ENCODE measurements at regions not wholly inside any gene's neighbourhood (a gene's known extent, or its start where the extent isn't known, plus 50 kb on each side); places are given as distances from the start of the nearest gene placed in this dataset.

DNA sequence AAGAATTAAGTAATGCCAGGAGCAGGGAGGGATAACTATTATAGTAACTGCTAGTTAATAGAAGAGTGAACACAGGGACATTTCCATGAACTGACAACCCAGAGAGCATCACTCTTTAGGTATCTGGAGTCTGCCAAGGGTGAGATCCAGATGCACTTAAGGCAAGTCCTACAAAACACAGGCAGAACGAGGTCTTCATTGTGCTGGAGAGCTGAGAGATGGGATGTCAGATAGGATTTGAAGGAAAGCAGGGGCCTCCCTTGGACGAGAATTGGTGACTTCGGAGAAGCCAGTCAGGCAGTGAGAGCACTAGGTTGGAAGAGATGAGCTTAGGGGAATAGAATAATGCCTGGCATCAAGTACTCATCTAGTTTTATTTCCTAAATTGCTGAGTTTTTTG, 684.5 kb downstream of the GATA3 start:
- no peak overlapping the region for H3K18ac ChIP-seq (ENCODE audit: low read length)
- WGBS (ENCODE audit: extremely low coverage, insufficient coverage, low lambda C conversion rate), result no CpG with 5 or more reads among the region's 3 CpGs

DNA sequence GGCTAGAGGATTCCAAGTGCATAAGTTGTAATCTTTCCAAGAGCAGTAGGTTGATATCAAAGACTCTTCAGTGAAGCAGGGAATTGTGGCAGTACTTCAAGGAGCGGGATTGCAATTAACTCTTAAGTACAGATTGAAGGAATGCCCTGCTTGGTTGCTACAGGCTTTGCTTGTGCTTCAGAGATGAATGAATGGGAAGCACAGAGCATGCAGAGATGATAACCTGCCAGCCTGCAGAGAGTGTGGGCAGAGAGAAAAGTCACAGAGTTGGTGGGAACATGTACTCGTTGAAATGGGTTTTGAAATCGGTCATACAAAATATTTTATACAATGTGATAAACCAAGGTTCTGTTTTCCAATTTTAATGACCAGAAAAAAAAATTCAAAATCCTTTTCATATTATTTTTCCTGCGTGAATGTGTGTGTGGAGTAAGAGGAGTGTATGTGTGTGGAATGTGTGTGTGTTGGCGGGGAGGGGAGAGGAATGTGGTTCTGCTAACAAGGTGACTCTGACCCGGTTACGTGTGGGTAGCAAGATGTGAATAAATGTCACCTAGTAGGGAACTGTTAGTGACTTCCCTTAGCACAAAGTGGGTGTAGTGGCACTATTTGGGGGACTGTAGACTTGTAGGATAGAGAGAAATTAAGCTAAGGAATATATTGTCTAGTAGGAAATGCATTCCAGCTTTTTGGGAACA, 697.8 kb downstream of the GATA3 start:
- no peaks in the 10 kb centered on the region for H3K36me3 ChIP-seq (ENCODE audit: control insufficient read depth, insufficient read depth, low read length)
- H3K79me2 ChIP-seq (ENCODE audit: control insufficient read depth, insufficient read depth, low read length), result no peaks in the 10 kb centered on the region
- H3K79me1 ChIP-seq (ENCODE audit: low read length), result no peaks in the 10 kb centered on the region
- DNase-seq, result peak; percentile 25
- H2BK5ac ChIP-seq (ENCODE audit: low read length), result no peak overlapping the region
- H3K4me3 ChIP-seq (ENCODE audit: low read length), result no peak overlapping the region
- H3K4ac ChIP-seq (ENCODE audit: low read depth, low read length), result no peak overlapping the region
- H4K5ac ChIP-seq (ENCODE audit: low read length), result no peak overlapping the region
- H3K56ac ChIP-seq (ENCODE audit: low read length), result no peak overlapping the region
- H4K8ac ChIP-seq (ENCODE audit: low read depth, low read length), result no peak overlapping the region
- H3K18ac ChIP-seq (ENCODE audit: low read length), result no peak overlapping the region
- H2BK15ac ChIP-seq (replicated peaks; ENCODE audit: low read depth), result no peak overlapping the region
- WGBS (ENCODE audit: extremely low coverage, insufficient coverage, low lambda C conversion rate), result 100% methylated on average over 2 of the region's 7 CpGs
- H3K4me1 ChIP-seq (ENCODE audit: control insufficient read depth, low read depth, low read length), result no peaks in the 10 kb centered on the region
- H3K27me3 ChIP-seq (ENCODE audit: insufficient read depth, low read length, poor library complexity), result no peaks in the 10 kb centered on the region
- H3K27ac ChIP-seq (ENCODE audit: low read depth, low read length), result no peak overlapping the region
- no peak overlapping the region for H2BK120ac ChIP-seq (ENCODE audit: low read depth, low read length)
- H3K23ac ChIP-seq (ENCODE audit: low read length), result no peak overlapping the region
- H3K4me2 ChIP-seq (ENCODE audit: low read length), result no peak overlapping the region
- H2AK5ac ChIP-seq (ENCODE audit: low read length), result no peak overlapping the region
- H3K9ac ChIP-seq (ENCODE audit: low read length), result no peak overlapping the region

More for the DNA sequence above, 684.5 kb downstream of the GATA3 start:
- Histone ChIP-seq H2BK5ac (ENCODE audit: low read length) (no peak overlapping the region), H3K56ac (ENCODE audit: low read length) (no peak overlapping the region), H3K9ac (ENCODE audit: low read length) (no peak overlapping the region), H3K36me3 (ENCODE audit: control insufficient read depth, insufficient read depth, low read length) (no peaks in the 10 kb centered on the region), H3K4me2 (ENCODE audit: low read length) (no peak overlapping the region), H3K4ac (ENCODE audit: low read depth, low read length) (no peak overlapping the region), H3K23ac (ENCODE audit: low read length) (no peak overlapping the region), H2BK15ac (replicated peaks; ENCODE audit: low read depth) (no peak overlapping the region), H4K5ac (ENCODE audit: low read length) (no peak overlapping the region), H3K27ac (ENCODE audit: low read depth, low read length) (no peak overlapping the region), H2BK120ac (ENCODE audit: low read depth, low read length) (no peak overlapping the region), H2AK5ac (ENCODE audit: low read length) (no peak overlapping the region), H4K8ac (ENCODE audit: low read depth, low read length) (no peak overlapping the region), H3K4me1 (ENCODE audit: control insufficient read depth, low read depth, low read length) (no peaks in the 10 kb centered on the region), H3K79me2 (ENCODE audit: control insufficient read depth, insufficient read depth, low read length) (no peaks in the 10 kb centered on the region), H3K27me3 (ENCODE audit: insufficient read depth, low read length, poor library complexity) (no peaks in the 10 kb centered on the region), H3K79me1 (ENCODE audit: low read length) (no peaks in the 10 kb centered on the region), H3K4me3 (ENCODE audit: low read length) (no peak overlapping the region)
- DNase-seq, result peak; percentile 5

DNA sequence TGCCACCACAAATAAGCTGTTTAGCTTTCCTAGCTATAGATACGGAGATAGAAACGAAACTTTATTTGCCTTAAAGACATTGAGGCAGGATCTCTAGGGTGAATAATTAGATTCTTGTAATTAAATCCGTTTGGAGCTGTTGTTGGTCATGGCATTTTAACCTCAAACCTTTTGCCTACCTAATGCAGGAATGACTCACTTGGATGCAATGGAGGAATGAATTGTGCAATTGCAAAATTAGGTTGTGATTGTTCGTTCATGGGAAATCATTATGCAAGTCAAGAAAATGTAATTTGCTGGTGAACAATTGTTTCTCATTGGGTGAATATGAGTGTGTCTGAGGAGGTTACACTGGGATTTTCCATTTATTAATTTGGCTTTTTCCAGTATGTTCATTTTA, 703.5 kb downstream of the GATA3 start:
- Histone ChIP-seq H3K79me1 (ENCODE audit: low read length) (no peaks in the 10 kb centered on the region), H3K27ac (ENCODE audit: low read depth, low read length) (no peak overlapping the region), H3K27me3 (ENCODE audit: insufficient read depth, low read length, poor library complexity) (no peaks in the 10 kb centered on the region), H3K56ac (ENCODE audit: low read length) (no peak overlapping the region), H2BK15ac (replicated peaks; ENCODE audit: low read depth) (no peak overlapping the region), H4K5ac (ENCODE audit: low read length) (no peak overlapping the region), H3K4ac (ENCODE audit: low read depth, low read length) (no peak overlapping the region), H3K23ac (ENCODE audit: low read length) (no peak overlapping the region), H3K79me2 (ENCODE audit: control insufficient read depth, insufficient read depth, low read length) (no peaks in the 10 kb centered on the region), H3K36me3 (ENCODE audit: control insufficient read depth, insufficient read depth, low read length) (no peaks in the 10 kb centered on the region), H3K4me3 (ENCODE audit: low read length) (no peak overlapping the region), H3K4me2 (ENCODE audit: low read length) (no peak overlapping the region), H3K9ac (ENCODE audit: low read length) (no peak overlapping the region), H2BK120ac (ENCODE audit: low read depth, low read length) (no peak overlapping the region), H4K8ac (ENCODE audit: low read depth, low read length) (no peak overlapping the region), H2BK5ac (ENCODE audit: low read length) (no peak overlapping the region), H3K18ac (ENCODE audit: low read length) (no peak overlapping the region), H3K4me1 (ENCODE audit: control insufficient read depth, low read depth, low read length) (no peaks in the 10 kb centered on the region), H2AK5ac (ENCODE audit: low read length) (no peak overlapping the region)
- DNase-seq, result no peak
- WGBS (ENCODE audit: extremely low coverage, insufficient coverage, low lambda C conversion rate), result no CpG with 5 or more reads among the region's 4 CpGs

DNA sequence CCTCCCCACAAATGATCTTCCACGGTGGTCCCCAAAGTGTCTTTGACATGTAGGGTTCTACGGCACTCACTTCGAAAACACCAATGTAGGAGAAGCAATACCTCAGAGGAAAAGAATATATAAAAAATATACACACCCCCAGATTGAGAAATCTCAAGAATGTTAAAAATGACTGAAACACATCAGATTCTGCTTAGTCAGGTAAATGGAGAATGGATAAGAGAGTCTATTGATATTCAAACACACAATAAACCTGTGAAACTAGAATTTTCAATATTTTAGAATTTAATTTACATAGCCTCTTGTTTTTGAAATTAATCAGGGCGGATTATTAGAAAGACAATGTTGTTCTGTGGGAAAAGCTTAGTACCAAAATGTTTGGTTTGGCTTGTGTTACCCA, 712.4 kb downstream of the GATA3 start:
- no peak for DNase-seq
- WGBS (ENCODE audit: extremely low coverage, insufficient coverage, low lambda C conversion rate), result no CpG with 5 or more reads among the region's 4 CpGs
- H3K27ac ChIP-seq (ENCODE audit: low read depth, low read length), result no peak overlapping the region

DNA sequence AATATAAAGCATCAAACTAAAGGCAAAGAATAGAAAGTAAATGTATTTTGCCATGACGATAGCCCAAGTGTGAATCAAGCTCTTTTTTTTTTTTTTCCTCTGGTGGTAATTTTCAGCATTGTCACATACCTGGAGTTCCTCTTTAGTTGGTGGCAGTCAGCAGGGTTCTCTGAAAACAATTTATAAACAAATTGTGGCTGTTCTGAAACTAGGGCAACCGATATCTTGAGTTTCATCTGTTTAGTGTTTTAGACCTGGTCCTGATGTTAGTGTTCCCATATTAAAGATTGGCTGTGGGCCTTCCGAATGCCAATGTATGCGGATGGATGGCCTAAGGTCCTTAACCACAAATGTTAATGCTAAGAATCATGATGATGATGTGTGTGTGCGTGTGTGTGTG, 713.1 kb downstream of the GATA3 start:
- Histone ChIP-seq H3K27ac (ENCODE audit: low read depth, low read length) (no peak overlapping the region), H3K18ac (ENCODE audit: low read length) (no peak overlapping the region), H2BK15ac (replicated peaks; ENCODE audit: low read depth) (no peak overlapping the region), H3K4ac (ENCODE audit: low read depth, low read length) (no peak overlapping the region), H3K4me3 (ENCODE audit: low read length) (no peak overlapping the region), H3K4me1 (ENCODE audit: control insufficient read depth, low read depth, low read length) (no peaks in the 10 kb centered on the region), H3K27me3 (ENCODE audit: insufficient read depth, low read length, poor library complexity) (no peaks in the 10 kb centered on the region), H3K79me1 (ENCODE audit: low read length) (no peaks in the 10 kb centered on the region), H2BK120ac (ENCODE audit: low read depth, low read length) (no peak overlapping the region), H3K9ac (ENCODE audit: low read length) (no peak overlapping the region), H3K56ac (ENCODE audit: low read length) (no peak overlapping the region), H3K36me3 (ENCODE audit: control insufficient read depth, insufficient read depth, low read length) (no peaks in the 10 kb centered on the region), H4K5ac (ENCODE audit: low read length) (no peak overlapping the region), H3K23ac (ENCODE audit: low read length) (no peak overlapping the region), H2AK5ac (ENCODE audit: low read length) (no peak overlapping the region), H4K8ac (ENCODE audit: low read depth, low read length) (no peak overlapping the region), H3K79me2 (ENCODE audit: control insufficient read depth, insufficient read depth, low read length) (no peaks in the 10 kb centered on the region), H2BK5ac (ENCODE audit: low read length) (no peak overlapping the region), H3K4me2 (ENCODE audit: low read length) (no peak overlapping the region)
- no CpG with 5 or more reads among the region's 5 CpGs for whole genome bisulfite sequencing (ENCODE audit: extremely low coverage, insufficient coverage, low lambda C conversion rate)
- DNase-seq, result peak; percentile 56

More for the DNA sequence above, 712.4 kb downstream of the GATA3 start:
- Histone ChIP-seq H3K4me2 (ENCODE audit: low read length) (no peak overlapping the region), H3K56ac (ENCODE audit: low read length) (no peak overlapping the region), H3K79me2 (ENCODE audit: control insufficient read depth, insufficient read depth, low read length) (no peaks in the 10 kb centered on the region), H3K9ac (ENCODE audit: low read length) (no peak overlapping the region), H3K4ac (ENCODE audit: low read depth, low read length) (no peak overlapping the region), H3K18ac (ENCODE audit: low read length) (peak overlapping the region; percentile 68), H4K8ac (ENCODE audit: low read depth, low read length) (no peak overlapping the region), H3K4me3 (ENCODE audit: low read length) (no peak overlapping the region), H4K5ac (ENCODE audit: low read length) (no peak overlapping the region), H3K79me1 (ENCODE audit: low read length) (no peaks in the 10 kb centered on the region), H2AK5ac (ENCODE audit: low read length) (no peak overlapping the region), H3K27me3 (ENCODE audit: insufficient read depth, low read length, poor library complexity) (no peaks in the 10 kb centered on the region), H3K23ac (ENCODE audit: low read length) (no peak overlapping the region), H2BK120ac (ENCODE audit: low read depth, low read length) (no peak overlapping the region), H2BK15ac (replicated peaks; ENCODE audit: low read depth) (no peak overlapping the region), H2BK5ac (ENCODE audit: low read length) (no peak overlapping the region), H3K4me1 (ENCODE audit: control insufficient read depth, low read depth, low read length) (no peaks in the 10 kb centered on the region), H3K36me3 (ENCODE audit: control insufficient read depth, insufficient read depth, low read length) (no peaks in the 10 kb centered on the region)

DNA sequence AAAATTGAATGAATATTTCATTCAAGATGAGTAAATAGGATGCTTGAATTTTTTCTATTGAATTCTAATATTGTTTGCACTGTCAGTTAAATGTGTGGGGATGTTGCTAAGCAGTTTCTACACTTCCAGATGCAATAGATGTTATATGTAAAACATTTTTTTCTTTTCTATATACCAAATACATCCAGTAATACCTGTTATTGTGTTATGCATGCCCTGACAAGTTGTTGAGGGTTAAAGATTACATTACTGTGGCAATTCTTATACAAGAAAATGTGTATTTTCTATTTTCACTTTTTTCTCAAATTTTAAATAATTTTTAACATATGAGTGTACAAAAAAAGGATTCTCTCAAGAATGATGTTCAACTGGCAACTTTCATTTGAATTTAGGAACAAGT, 713.9 kb downstream of the GATA3 start:
- Histone ChIP-seq H3K4me1 (ENCODE audit: control insufficient read depth, low read depth, low read length) (no peaks in the 10 kb centered on the region), H3K79me2 (ENCODE audit: control insufficient read depth, insufficient read depth, low read length) (no peaks in the 10 kb centered on the region), H3K27me3 (ENCODE audit: insufficient read depth, low read length, poor library complexity) (no peaks in the 10 kb centered on the region), H4K5ac (ENCODE audit: low read length) (no peak overlapping the region), H3K4me3 (ENCODE audit: low read length) (no peak overlapping the region), H2BK15ac (replicated peaks; ENCODE audit: low read depth) (no peak overlapping the region), H3K79me1 (ENCODE audit: low read length) (no peaks in the 10 kb centered on the region), H3K4ac (ENCODE audit: low read depth, low read length) (no peak overlapping the region), H3K36me3 (ENCODE audit: control insufficient read depth, insufficient read depth, low read length) (no peaks in the 10 kb centered on the region), H4K8ac (ENCODE audit: low read depth, low read length) (no peak overlapping the region), H2BK5ac (ENCODE audit: low read length) (no peak overlapping the region), H2AK5ac (ENCODE audit: low read length) (no peak overlapping the region), H3K27ac (ENCODE audit: low read depth, low read length) (no peak overlapping the region), H3K18ac (ENCODE audit: low read length) (no peak overlapping the region), H3K56ac (ENCODE audit: low read length) (no peak overlapping the region), H3K9ac (ENCODE audit: low read length) (no peak overlapping the region), H3K23ac (ENCODE audit: low read length) (no peak overlapping the region), H2BK120ac (ENCODE audit: low read depth, low read length) (no peak overlapping the region), H3K4me2 (ENCODE audit: low read length) (no peak overlapping the region)
- no peak for DNase-seq

Data from mesendoderm (in vitro differentiated cells).